ENCODE measurements at regions not wholly inside any gene's neighbourhood (a gene's known extent, or its start where the extent isn't known, plus 50 kb on each side); places are given as distances from the start of the nearest gene placed in this dataset.

GRCh38 chr4:19721587-19721986, 530.1 kb upstream of the SLIT2 start:
- TF ChIP-seq, protein P1, sequence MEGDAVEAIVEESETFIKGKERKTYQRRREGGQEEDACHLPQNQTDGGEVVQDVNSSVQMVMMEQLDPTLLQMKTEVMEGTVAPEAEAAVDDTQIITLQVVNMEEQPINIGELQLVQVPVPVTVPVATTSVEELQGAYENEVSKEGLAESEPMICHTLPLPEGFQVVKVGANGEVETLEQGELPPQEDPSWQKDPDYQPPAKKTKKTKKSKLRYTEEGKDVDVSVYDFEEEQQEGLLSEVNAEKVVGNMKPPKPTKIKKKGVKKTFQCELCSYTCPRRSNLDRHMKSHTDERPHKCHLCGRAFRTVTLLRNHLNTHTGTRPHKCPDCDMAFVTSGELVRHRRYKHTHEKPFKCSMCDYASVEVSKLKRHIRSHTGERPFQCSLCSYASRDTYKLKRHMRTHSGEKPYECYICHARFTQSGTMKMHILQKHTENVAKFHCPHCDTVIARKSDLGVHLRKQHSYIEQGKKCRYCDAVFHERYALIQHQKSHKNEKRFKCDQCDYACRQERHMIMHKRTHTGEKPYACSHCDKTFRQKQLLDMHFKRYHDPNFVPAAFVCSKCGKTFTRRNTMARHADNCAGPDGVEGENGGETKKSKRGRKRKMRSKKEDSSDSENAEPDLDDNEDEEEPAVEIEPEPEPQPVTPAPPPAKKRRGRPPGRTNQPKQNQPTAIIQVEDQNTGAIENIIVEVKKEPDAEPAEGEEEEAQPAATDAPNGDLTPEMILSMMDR (IDR thresholded peaks at IDR 0.05; ENCODE audit: control insufficient read depth, insufficient read depth, low read depth, low read length, missing control alignments) = no peak
- DNase-seq (ENCODE audit: low read depth) = no peak
- H3K4me3 ChIP-seq (ENCODE audit: control insufficient read depth, low read depth, low read length) = no peak overlapping the region

GRCh38 chr4:19720610-19721009, 531.1 kb upstream of the SLIT2 start:
- TF ChIP-seq, protein P1 (IDR thresholded peaks at IDR 0.05; ENCODE audit: control insufficient read depth, insufficient read depth, low read depth, low read length, missing control alignments) = no peak
- no peak overlapping the region for H3K4me3 ChIP-seq (ENCODE audit: control insufficient read depth, low read depth, low read length)
- DNase-seq (ENCODE audit: low read depth) = no peak

- H3K4me3 ChIP-seq (ENCODE audit: control insufficient read depth, low read depth, low read length) = no peak overlapping the region
- no peak for DNase-seq (ENCODE audit: low read depth)
- TF ChIP-seq, protein P1 (IDR thresholded peaks at IDR 0.05; ENCODE audit: control insufficient read depth, insufficient read depth, low read depth, low read length, missing control alignments) = no peak
These were observed 531.5 kb upstream of the SLIT2 start for GRCh38 chr4:19720190-19720589.

DNA sequence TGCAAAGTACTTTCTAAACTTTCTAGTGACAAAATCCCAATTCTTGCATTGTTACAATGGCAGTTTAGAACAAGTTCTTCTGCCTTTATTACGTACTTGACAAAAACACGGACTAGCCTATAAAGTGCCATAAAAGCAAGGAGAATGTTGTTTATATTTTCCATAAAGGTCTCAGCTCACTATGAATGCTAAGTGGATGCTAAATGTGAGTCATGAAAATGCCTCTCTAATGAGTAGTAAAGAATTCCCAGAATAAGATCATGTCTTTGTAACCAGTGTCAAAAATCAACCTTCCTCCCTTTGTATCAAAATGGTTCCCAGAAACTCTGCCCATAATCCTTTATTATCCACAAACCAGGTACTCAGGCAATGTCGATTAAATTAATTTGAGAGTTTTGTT, 539.8 kb upstream of the SLIT2 start:
- TF ChIP-seq, protein P1 (IDR thresholded peaks at IDR 0.05; ENCODE audit: control insufficient read depth, insufficient read depth, low read depth, low read length, missing control alignments) = no peak
- peak; percentile 48 for DNase-seq (ENCODE audit: low read depth)
- no peak overlapping the region for H3K4me3 ChIP-seq (ENCODE audit: control insufficient read depth, low read depth, low read length)

- TF ChIP-seq, protein P1 (IDR thresholded peaks at IDR 0.05; ENCODE audit: control insufficient read depth, insufficient read depth, low read depth, low read length, missing control alignments) = no peak
- H3K4me3 ChIP-seq (ENCODE audit: control insufficient read depth, low read depth, low read length) = no peak overlapping the region
- DNase-seq (ENCODE audit: low read depth) = no peak
These were observed 543.8 kb upstream of the SLIT2 start for GRCh38 chr4:19707876-19708275.

DNA sequence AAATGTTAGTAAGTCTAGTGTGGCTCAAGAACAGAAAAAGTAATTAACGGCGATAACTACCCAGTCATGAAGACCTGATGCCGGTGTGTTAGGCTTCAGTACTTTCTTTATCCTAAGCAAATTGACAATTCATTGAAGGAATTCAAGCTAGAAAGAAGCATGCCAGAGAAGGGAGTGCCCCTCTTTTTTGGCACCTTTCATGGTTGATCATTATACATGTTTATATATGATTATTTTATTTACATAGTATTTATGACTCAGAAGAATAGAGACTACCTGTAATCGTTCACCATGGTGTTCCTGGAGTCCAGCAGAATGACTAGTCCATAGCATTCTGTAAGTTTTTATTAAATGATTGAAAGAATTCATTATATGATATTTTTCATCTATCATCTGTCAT, 548.3 kb upstream of the SLIT2 start:
- no peak overlapping the region for H3K4me3 ChIP-seq (ENCODE audit: control insufficient read depth, low read depth, low read length)
- TF ChIP-seq, protein P1 (IDR thresholded peaks at IDR 0.05; ENCODE audit: control insufficient read depth, insufficient read depth, low read depth, low read length, missing control alignments) = no peak
- DNase-seq (ENCODE audit: low read depth) = no peak

DNA sequence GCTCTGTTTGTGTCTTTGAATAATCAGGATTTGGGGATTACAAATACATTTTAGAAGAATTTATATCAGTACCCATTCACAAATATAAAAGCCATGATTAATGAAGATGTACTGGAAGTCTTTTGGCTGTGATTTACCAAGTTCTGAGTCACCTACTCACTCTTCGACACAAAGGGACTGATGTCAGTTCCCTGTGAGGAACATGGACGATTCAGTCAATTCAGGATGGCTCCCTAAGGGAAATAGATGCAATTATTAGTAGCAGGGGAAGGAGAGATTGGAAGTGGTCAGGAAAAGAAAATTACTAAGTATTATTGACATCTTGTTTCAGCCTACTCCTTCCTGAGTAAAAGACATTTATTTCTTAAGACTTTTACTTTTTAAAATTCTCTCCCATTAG, 550.7 kb upstream of the SLIT2 start:
- no peak for DNase-seq (ENCODE audit: low read depth)
- H3K4me3 ChIP-seq (ENCODE audit: control insufficient read depth, low read depth, low read length) = no peak overlapping the region
- TF ChIP-seq, protein P1 (IDR thresholded peaks at IDR 0.05; ENCODE audit: control insufficient read depth, insufficient read depth, low read depth, low read length, missing control alignments) = no peak
